ENCODE measurements at regions not wholly inside any gene's neighbourhood (a gene's known extent, or its start where the extent isn't known, plus 50 kb on each side); places are given as distances from the start of the nearest gene placed in this dataset.

DNA sequence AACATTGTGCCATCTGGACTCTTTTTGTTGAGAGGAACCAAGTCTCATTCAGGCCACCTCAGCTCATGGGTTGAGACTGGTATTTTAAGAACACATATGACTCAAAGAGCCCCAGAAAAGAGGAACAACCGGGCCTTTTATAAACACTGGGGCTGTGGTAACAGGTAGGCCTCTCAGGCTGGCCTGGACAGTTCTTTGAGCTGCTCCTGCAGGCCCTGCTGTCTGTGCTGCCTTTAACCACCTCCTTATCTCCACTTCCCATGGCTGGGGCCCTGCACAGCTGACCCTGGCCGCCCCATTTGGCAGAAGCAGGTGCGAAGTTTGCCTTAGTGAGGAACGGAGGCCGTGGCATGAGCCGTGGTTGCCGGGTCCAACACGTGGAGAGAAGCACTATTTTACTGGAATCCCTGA, 163.3 kb downstream of the RHOU start:
- Histone ChIP-seq H3K27me3 (ENCODE audit: control insufficient read depth, insufficient read depth, low read length) (no peaks in the 10 kb centered on the region), H3K9ac (ENCODE audit: low read length) (no peak overlapping the region), H3K9me3 (ENCODE audit: control insufficient read depth, insufficient read depth, low read depth, low read length) (no peaks in the 10 kb centered on the region), H3K4me3 (ENCODE audit: low read depth, low read length) (no peak overlapping the region), H3K36me3 (ENCODE audit: control insufficient read depth, insufficient read depth, low read length) (no peaks in the 10 kb centered on the region), H3K27ac (ENCODE audit: low read depth, low read length) (no peak overlapping the region), H3K4me1 (ENCODE audit: control insufficient read depth, insufficient read depth, low read length) (peaks cover 19% of the 10 kb centered on the region)

DNA sequence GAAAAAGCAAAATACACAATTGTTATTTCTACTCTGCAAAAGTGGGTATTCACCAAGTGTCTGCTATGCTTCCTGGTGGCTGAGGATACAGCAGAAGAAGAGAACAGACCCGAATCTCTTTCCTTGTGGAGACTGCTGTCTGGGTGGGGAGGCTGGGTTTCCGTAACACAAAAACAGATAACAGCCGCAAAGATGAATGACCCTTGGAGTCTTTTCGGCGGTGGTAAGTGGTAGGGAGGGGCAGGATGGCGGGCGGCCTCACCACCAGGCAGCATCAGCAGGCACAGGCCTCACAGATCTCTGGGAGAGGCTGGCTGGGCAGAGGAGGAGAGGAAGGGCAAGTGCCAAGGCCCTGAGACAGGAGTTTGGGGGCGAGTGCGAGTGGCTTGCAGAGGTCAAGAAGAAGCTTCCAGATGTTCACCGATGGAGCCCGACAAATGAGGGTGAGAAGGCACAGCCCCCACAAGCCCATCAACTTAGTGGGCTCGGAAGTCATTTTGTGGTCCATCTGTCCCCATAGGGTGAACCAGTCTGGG, 164.2 kb downstream of the RHOU start:
- Histone ChIP-seq H3K36me3 (ENCODE audit: control insufficient read depth, insufficient read depth, low read length) (no peaks in the 10 kb centered on the region), H3K27me3 (ENCODE audit: control insufficient read depth, insufficient read depth, low read length) (no peaks in the 10 kb centered on the region), H3K4me1 (ENCODE audit: control insufficient read depth, insufficient read depth, low read length) (peaks cover 19% of the 10 kb centered on the region), H3K4me3 (ENCODE audit: low read depth, low read length) (no peak overlapping the region), H3K9ac (ENCODE audit: low read length) (no peak overlapping the region), H3K27ac (ENCODE audit: low read depth, low read length) (no peak overlapping the region), H3K9me3 (ENCODE audit: control insufficient read depth, insufficient read depth, low read depth, low read length) (no peaks in the 10 kb centered on the region)

DNA sequence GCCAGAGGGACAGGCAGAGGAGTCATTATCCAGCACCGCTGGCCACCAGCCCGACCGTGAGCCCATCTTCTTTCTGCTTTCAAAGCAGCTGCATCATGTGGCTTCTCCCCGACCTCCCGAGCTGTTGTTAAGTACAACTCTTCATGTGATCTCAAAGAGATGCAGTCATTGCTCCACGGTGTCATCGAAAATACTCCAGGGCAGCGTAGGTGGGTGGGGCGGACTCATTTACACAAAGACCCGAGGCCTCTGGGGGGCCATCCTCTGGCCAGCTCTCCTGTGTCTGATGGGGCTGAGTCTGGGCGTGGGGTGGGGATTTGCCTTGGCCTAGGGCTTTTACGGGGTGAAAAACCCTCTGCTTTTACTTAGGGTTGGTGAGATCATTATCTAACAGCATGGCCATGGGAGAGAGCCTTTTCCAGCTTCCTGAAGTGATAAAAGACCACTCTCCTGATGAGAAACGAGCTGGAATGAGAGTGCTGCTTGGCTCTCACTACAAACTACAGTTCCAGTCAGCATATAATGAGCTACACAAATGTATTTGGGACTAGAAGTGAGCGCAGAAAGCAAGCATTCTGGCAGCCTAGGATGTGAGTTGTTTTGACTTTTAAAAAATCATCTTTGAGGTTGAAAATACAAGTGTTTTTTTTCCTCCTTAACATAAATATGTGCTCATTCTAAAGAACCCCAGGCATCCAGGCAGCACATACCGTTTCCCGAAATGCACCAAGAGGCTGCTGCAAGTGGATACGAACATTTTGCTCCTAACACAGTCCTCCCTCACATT, 165.0 kb downstream of the RHOU start:
- no peaks in the 10 kb centered on the region for H3K9me3 ChIP-seq (ENCODE audit: control insufficient read depth, insufficient read depth, low read depth, low read length)
- no peaks in the 10 kb centered on the region for H3K27me3 ChIP-seq (ENCODE audit: control insufficient read depth, insufficient read depth, low read length)
- no peak overlapping the region for H3K4me3 ChIP-seq (ENCODE audit: low read depth, low read length)
- no peaks in the 10 kb centered on the region for H3K36me3 ChIP-seq (ENCODE audit: control insufficient read depth, insufficient read depth, low read length)
- no peak overlapping the region for H3K27ac ChIP-seq (ENCODE audit: low read depth, low read length)
- peaks cover 19% of the 10 kb centered on the region for H3K4me1 ChIP-seq (ENCODE audit: control insufficient read depth, insufficient read depth, low read length)
- H3K9ac ChIP-seq (ENCODE audit: low read length), result no peak overlapping the region

DNA sequence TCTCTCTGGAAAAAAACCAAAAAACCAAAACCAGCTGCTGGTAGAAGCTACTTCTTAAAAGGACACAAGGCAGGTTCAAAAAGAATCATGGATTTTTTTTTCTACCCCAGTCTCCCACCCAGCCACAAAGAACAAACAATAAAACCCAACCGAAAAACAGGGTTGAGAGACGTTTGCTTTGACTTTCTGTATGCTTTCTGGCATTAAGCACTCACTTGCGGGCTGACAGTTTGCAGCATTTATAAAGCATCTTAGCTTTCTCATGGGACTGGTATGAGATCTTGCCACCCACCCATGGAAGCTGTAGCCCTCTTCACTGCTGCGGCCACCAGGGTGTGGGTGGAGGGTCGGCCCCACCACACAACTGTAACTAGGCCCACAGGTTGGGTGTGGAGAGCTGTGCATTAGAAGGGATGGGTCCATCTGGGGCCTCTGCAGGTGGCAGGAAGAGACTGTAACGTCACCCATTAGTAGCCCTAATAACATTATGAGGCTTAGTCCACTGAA, 165.7 kb downstream of the RHOU start:
- no peaks in the 10 kb centered on the region for H3K36me3 ChIP-seq (ENCODE audit: control insufficient read depth, insufficient read depth, low read length)
- no peaks in the 10 kb centered on the region for H3K9me3 ChIP-seq (ENCODE audit: control insufficient read depth, insufficient read depth, low read depth, low read length)
- no peak overlapping the region for H3K27ac ChIP-seq (ENCODE audit: low read depth, low read length)
- H3K4me3 ChIP-seq (ENCODE audit: low read depth, low read length), result no peak overlapping the region
- peaks cover 19% of the 10 kb centered on the region for H3K4me1 ChIP-seq (ENCODE audit: control insufficient read depth, insufficient read depth, low read length)
- no peaks in the 10 kb centered on the region for H3K27me3 ChIP-seq (ENCODE audit: control insufficient read depth, insufficient read depth, low read length)
- no peak overlapping the region for H3K9ac ChIP-seq (ENCODE audit: low read length)

DNA sequence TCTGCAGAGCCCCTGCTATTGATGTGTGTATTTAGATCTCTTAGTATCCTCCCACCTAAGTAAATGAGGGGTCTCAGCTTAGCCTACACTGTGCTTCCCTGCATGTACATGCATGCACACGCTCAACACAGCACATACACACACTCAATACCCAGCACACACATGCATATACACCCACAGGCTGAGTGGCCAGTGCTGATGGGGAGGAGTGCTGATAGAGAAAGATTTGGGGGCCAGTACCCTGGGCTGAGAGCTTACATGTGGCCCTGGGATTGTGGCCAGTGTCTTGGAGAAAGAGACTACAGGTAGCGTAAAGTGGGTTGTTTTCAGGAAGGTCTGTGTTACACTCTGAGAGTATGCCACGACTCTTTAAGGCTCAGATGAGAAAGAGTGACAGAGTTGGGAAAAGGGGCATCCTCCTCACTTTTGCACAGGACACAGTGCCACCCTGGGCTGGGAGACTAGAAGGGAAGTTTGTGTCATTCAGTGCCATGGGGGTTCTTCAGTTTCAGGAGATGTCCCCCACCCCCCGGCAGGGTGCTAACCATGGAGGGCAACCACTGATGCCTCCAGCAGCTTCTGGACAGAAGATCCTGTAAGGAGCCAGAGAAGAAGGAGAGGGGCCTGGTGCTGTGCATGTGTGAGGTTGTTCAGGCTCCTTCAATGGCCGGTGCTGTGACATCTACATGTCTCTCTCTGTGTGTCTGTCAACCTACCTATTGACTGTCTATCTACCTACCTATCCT, 166.8 kb downstream of the RHOU start:
- no peak overlapping the region for H3K9ac ChIP-seq (ENCODE audit: low read length)
- H3K27me3 ChIP-seq (ENCODE audit: control insufficient read depth, insufficient read depth, low read length), result no peaks in the 10 kb centered on the region
- H3K27ac ChIP-seq (ENCODE audit: low read depth, low read length), result no peak overlapping the region
- H3K9me3 ChIP-seq (ENCODE audit: control insufficient read depth, insufficient read depth, low read depth, low read length), result no peaks in the 10 kb centered on the region
- no peaks in the 10 kb centered on the region for H3K36me3 ChIP-seq (ENCODE audit: control insufficient read depth, insufficient read depth, low read length)
- peaks cover 19% of the 10 kb centered on the region for H3K4me1 ChIP-seq (ENCODE audit: control insufficient read depth, insufficient read depth, low read length)
- no peak overlapping the region for H3K4me3 ChIP-seq (ENCODE audit: low read depth, low read length)

DNA sequence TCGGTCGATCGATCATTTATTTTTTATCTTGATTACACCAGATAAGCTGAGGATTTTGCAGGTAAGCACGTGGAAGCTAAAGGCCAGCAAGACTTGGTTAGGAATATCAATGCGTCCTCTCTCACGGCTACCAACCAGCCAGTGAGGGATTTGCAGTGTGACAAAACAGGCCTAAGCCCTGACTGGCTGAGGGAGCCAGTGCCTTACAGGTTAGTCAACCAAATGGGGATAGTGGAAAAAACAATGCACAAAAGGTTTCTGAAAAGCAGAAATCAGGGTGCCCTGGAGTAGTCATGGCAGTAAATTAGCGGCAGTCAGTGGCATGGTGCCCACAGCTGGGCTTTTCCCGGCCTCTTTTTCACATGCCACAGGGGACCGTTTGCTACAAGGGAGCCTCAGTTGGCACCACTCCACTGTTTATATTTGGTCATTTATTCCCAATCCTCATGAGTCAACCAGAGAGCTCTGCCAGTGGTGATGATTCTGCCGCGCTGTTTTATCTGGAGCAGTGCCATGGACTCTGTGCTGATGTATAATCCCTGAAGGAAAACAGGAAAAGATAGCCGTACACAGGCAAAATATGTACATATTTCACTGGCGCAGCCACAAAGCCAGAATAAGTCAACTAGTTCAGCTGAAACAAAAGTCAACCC, 167.6 kb downstream of the RHOU start:
- no peaks in the 10 kb centered on the region for H3K36me3 ChIP-seq (ENCODE audit: control insufficient read depth, insufficient read depth, low read length)
- H3K4me3 ChIP-seq (ENCODE audit: low read depth, low read length), result no peak overlapping the region
- no peaks in the 10 kb centered on the region for H3K9me3 ChIP-seq (ENCODE audit: control insufficient read depth, insufficient read depth, low read depth, low read length)
- no peak overlapping the region for H3K27ac ChIP-seq (ENCODE audit: low read depth, low read length)
- H3K9ac ChIP-seq (ENCODE audit: low read length), result no peak overlapping the region
- no peaks in the 10 kb centered on the region for H3K27me3 ChIP-seq (ENCODE audit: control insufficient read depth, insufficient read depth, low read length)
- peaks cover 19% of the 10 kb centered on the region for H3K4me1 ChIP-seq (ENCODE audit: control insufficient read depth, insufficient read depth, low read length)

DNA sequence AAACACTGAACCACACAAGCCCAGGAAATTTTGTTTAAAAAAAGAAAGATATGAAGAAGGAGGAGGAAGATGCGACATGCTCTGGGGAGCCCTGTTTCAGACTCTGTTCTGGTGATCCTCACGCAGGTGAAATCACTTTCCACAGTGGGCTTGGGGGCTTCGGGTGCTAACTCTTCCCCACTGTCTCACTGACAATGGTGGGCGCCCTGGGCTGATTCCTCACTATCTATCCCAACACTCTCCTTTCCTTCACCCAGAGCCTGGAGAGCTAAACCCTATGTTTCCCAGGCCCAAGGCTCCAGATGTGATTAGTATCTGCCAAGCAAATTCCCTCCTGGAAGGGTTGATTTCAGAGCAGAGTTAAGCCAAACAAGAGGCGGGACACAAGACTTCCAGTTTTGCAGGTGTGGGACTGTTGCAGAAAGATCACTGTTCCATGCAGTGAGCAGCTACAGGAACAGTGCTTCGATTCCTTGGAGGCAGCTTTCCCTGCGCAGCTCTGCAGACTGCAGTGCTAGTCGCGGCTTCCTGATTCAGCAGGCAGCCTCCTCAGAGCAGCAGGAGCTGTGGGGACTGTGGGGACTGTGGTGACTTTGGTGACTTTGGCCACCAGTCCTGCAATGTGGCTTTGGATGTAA, 168.3 kb downstream of the RHOU start:
- Histone ChIP-seq H3K9ac (ENCODE audit: low read length) (no peak overlapping the region), H3K4me3 (ENCODE audit: low read depth, low read length) (no peak overlapping the region), H3K36me3 (ENCODE audit: control insufficient read depth, insufficient read depth, low read length) (no peaks in the 10 kb centered on the region), H3K4me1 (ENCODE audit: control insufficient read depth, insufficient read depth, low read length) (peaks cover 19% of the 10 kb centered on the region), H3K9me3 (ENCODE audit: control insufficient read depth, insufficient read depth, low read depth, low read length) (no peaks in the 10 kb centered on the region), H3K27ac (ENCODE audit: low read depth, low read length) (no peak overlapping the region), H3K27me3 (ENCODE audit: control insufficient read depth, insufficient read depth, low read length) (no peaks in the 10 kb centered on the region)

DNA sequence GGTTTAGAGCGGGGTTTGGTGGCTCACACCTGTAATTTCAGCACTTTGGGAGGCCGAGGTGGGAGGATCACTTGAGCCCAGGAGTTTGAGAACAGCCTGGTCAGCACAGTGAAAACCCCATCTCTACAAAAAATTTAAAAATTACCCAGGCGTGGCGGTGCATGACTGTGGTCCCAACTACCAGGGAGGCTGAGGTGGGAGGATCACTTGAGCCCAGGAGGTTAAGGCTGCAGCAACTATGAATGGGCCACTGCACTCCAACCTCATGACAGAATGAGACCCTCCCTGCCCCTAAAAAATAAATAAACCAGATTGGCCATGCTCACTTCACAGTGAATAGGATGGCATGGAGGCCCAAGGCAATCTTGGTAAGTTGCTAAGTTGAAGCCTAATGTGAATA, 168.9 kb downstream of the RHOU start:
- Histone ChIP-seq H3K27ac (ENCODE audit: low read depth, low read length) (no peak overlapping the region), H3K27me3 (ENCODE audit: control insufficient read depth, insufficient read depth, low read length) (no peaks in the 10 kb centered on the region), H3K4me3 (ENCODE audit: low read depth, low read length) (no peak overlapping the region), H3K9me3 (ENCODE audit: control insufficient read depth, insufficient read depth, low read depth, low read length) (no peaks in the 10 kb centered on the region), H3K9ac (ENCODE audit: low read length) (no peak overlapping the region), H3K36me3 (ENCODE audit: control insufficient read depth, insufficient read depth, low read length) (no peaks in the 10 kb centered on the region), H3K4me1 (ENCODE audit: control insufficient read depth, insufficient read depth, low read length) (peaks cover 19% of the 10 kb centered on the region)

DNA sequence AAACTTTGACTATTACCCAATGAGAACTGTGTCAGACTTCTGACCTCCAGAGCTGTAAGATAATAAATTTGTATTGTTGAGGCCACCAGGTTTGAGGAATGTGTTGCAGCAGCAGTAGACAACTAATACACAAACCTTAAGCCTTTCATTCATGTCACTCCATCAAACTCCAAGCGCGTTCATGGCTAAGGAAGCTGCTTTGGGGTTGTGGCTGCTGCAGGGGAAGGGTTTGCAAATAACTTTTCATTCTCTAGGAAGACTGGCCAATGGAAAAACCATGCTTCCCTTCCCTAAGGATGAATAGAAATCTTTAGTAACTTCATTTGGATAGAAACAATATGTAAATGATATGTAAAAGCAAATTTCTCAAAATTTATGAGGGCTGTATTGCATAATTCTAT, 170.4 kb downstream of the RHOU start:
- peaks cover 9% of the 10 kb centered on the region for H3K4me1 ChIP-seq (ENCODE audit: control insufficient read depth, insufficient read depth, low read length)
- H3K36me3 ChIP-seq (ENCODE audit: control insufficient read depth, insufficient read depth, low read length), result no peaks in the 10 kb centered on the region
- no peak overlapping the region for H3K27ac ChIP-seq (ENCODE audit: low read depth, low read length)
- H3K4me3 ChIP-seq (ENCODE audit: low read depth, low read length), result no peak overlapping the region
- no peaks in the 10 kb centered on the region for H3K9me3 ChIP-seq (ENCODE audit: control insufficient read depth, insufficient read depth, low read depth, low read length)
- H3K27me3 ChIP-seq (ENCODE audit: control insufficient read depth, insufficient read depth, low read length), result no peaks in the 10 kb centered on the region
- H3K9ac ChIP-seq (ENCODE audit: low read length), result no peak overlapping the region

DNA sequence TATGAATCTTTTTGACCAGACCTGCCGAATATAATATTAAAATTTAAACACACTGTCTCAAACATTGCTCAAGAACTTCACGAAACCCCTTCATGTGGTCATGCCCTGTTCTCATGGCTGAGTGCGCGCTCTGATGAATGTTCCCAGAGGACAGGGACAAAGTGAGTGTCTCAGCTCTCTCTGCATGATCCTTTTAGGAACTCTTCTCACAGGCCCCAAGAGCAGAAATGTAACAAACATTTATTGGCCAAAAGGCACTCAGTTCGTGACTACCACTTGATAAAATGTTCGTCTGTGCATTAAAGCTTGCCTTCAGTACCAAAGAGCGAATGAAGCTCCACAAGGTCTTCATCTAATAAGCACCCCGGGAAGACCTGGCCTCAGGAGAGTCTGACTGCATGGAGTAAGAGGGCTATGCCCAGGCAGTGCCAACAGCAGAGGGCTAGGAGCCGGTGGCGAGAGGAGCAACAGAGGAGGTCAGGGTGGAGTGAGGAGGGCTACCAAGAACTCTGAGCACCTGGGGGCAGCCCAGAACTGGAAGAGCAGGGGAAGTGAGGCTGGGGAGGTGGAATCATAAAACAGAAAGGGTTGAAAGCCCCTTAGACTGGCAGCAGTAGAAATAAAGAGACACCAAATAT, 171.1 kb downstream of the RHOU start:
- Histone ChIP-seq H3K36me3 (ENCODE audit: control insufficient read depth, insufficient read depth, low read length) (no peaks in the 10 kb centered on the region), H3K9me3 (ENCODE audit: control insufficient read depth, insufficient read depth, low read depth, low read length) (no peaks in the 10 kb centered on the region), H3K4me3 (ENCODE audit: low read depth, low read length) (no peak overlapping the region), H3K27me3 (ENCODE audit: control insufficient read depth, insufficient read depth, low read length) (no peaks in the 10 kb centered on the region), H3K9ac (ENCODE audit: low read length) (no peak overlapping the region), H3K27ac (ENCODE audit: low read depth, low read length) (no peak overlapping the region), H3K4me1 (ENCODE audit: control insufficient read depth, insufficient read depth, low read length) (peaks cover 7% of the 10 kb centered on the region)

Measured in HUES6 (cell line).